Sigmoid colon (tissue), 4 donors: ENCODE measurements at regions not wholly inside any gene's neighbourhood (a gene's known extent, or its start where the extent isn't known, plus 50 kb on each side); places are given as distances from the start of the nearest gene placed in this dataset.

Source experiments
- CTCF ChIP-seq, 4 experiments: fragments of 450-650 bp in 3 of 4; fragments of 200-600 bp in 1 of 4; IDR thresholded peaks; one replicate each; pipeline ENCODE4 v1.5.1; 2016 to 2019; ENCODE audit warnings: antibody characterized with exemption in 4 of 4, mild to moderate bottlenecking in 3 of 4, moderate library complexity in 2 of 4
- EP300 ChIP-seq, 4 donors: sonication (generic); formaldehyde crosslinking; IDR thresholded peaks; one replicate each; pipeline ENCODE4 v1.6.1; 2017; ENCODE audit warnings: antibody characterized with exemption in 4 of 4
- POLR2A ChIP-seq, 2 donors: fragments of 450-650 bp; IDR thresholded peaks; one replicate each; pipeline ENCODE4 v1.6.1; 2016; ENCODE audit warnings: antibody characterized with exemption in 2 of 2, mild to moderate bottlenecking in 2 of 2, moderate library complexity in 2 of 2
- POLR2AphosphoS5 ChIP-seq, 4 donors: sonication (generic); formaldehyde crosslinking; IDR thresholded peaks; one replicate each; pipeline ENCODE4 v1.6.1; 2017; ENCODE audit warnings: antibody characterized with exemption in 4 of 4

- TF ChIP-seq POLR2AphosphoS5 (IDR thresholded peaks at IDR 0.05) (no peak), POLR2A (IDR thresholded peaks at IDR 0.05) (no peak), CTCF (IDR thresholded peaks at IDR 0.05) (no peak), EP300 (IDR thresholded peaks at IDR 0.05) (no peak)
These were observed 255.6 kb upstream of the CTAGE1 start for GRCh38 chr18:22673182-22673862.
